ENCODE measurements at regions not wholly inside any gene's neighbourhood (a gene's known extent, or its start where the extent isn't known, plus 50 kb on each side); places are given as distances from the start of the nearest gene placed in this dataset.
"Not testable (repeated sequence)": the region's sequence is repeated elsewhere in the genome, so short reads cannot be mapped to it uniquely, and the experiment has no call there.

DNA sequence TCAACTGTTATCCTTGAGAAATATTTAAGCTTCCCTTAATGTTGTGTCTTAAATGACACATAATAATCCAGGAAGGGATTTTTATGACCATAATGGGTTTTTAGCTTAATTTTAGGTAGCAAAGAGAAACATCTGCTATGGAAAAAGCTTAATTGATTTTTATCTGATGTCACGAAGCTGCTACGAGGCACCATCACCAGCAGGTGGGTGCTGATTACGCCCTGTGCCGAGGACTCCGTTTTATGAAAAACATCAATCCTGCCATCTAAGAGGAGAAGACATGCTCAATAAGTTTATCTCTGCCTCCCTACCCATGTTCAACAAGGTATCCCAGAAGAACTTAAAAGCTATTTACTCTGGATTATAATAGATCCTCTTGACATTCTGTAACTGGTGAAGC lies 280.6 kb upstream of the ZFP42 start:
- no peak for DNase-seq

DNA sequence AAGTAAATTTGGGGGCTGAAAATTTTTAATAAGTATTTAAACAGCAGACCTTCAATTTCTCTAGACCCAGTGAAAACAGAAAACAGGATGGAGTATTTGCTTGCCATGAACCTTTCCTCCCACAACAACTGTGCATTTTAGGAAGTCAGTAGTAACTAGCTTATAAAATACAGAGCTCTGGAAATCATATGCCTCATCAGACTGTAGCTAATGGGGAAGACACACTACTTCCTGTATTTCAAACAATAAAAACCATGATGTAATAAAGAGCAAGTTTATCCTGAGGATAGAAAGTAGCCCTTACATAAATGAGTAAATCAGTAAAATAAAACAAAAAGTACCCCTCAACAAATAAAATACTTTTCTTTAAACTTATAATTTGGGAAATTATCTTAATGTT lies 280.1 kb upstream of the ZFP42 start:
- DNase-seq: no peak

DNA sequence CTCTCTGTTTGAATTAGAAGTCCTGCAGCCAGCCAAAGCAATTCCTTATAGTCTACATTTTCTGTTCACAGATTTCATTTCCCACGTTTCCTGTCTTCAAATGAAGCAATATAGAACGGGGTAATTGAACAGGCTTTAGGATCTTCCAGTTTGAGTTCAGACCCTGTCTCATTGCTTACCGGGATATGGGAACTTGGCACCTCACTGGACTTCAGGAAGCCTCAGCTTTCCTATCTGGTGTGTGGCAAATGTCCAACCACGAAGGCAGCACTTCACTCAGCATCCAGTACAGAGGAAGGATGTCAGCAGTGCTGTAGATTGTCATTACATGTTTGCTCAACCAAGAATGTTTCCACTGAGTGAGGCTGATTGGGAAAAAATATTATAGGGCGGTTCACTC lies 271.1 kb upstream of the ZFP42 start:
- no peak for DNase-seq

DNA sequence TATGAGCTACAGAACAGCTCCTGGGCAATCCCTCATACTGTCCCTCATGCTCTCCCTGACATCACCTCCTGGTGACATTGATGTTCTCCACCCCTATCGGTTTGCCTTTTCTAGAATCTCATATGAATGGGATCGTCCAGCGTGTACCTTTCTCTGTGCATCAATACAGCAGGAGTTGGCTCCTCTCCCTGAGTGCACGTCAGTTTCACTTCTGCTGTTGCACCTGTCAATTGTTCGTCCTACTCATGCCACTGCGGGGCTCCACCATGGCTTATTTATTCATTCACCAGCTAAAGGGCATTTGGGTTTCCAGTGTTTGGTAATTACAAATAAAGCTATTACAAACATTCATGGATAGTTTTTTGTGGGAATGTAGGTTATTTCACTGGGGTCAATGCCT lies 269.1 kb upstream of the ZFP42 start:
- DNase-seq: no peak

DNA sequence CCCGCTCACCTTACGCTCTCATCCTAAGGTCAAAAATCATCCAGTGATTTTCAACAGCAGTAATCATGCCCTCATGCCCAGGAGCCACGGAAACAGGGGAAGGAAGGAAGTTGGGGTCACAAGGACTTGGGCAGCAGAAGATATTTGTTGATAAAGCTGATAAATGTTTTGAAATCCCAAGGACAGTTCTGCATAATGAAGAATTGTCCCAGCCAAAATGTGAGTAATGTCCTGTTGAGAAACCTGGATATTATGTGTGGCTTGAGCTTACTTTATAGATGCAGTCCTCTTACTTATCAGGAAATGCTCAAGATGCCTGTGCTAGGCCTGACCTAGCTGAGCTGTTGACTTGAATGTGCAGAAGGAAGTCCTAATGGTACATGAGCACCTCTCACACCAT lies 263.0 kb upstream of the ZFP42 start:
- no peak for DNase-seq

DNA sequence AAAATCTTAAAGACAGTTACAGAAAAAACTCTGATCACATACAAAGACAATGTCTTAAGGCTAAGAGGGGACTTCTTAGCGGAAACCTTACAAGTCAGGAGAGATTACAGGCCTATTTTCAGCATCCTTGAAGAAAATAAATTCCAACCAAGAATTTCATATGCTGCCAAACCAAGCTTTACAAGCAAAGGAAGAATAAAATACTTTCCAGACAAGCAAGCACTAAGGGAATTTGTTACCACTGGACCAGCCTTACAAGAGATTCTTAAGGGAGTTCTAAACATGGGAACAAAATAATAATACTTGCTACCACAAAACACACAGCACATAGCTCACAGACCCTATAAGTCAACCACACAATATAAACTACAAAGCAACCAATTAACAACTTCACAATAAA lies 255.8 kb upstream of the ZFP42 start:
- DNase-seq: no peak

DNA sequence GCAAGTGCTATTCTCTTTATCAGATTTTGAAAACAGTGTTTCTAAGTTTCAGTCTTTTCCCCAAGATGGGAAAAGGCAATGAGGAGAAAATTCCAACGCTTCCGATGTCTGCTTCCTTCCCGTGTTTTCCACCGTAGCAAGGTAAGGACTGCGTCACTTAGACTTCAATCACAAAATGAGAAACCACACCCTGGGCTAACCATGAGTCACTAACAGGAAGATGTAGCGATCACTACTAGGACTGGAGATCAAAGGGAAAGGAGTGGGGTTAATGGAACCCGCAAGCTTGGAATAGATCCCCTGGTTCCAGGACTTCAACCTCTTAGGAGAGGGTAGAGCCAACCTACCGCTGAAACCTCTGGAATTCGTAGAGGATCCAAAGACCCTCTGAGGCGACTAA lies 250.7 kb upstream of the ZFP42 start:
- no peak for DNase-seq

DNA sequence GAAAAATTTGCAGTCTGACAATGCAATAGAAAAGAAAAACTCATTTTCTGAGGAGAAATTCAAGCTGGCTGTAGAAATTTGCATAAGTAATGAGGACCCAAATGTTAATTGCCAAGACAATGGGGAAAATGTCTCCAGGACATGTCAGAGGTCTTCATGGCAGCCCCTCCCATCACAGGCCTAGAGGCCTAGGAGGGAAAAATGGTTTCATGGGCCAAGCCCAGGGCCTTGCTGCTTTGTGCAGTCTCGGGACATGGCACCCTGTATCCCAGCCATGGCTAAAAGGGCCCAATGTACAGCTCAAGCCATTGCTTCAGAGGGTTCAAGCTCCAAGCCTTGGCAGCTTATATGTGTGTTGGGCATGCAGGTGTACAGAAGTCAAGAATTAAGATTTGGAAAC lies 244.9 kb upstream of the ZFP42 start:
- not testable (repeated sequence) for DNase-seq

DNA sequence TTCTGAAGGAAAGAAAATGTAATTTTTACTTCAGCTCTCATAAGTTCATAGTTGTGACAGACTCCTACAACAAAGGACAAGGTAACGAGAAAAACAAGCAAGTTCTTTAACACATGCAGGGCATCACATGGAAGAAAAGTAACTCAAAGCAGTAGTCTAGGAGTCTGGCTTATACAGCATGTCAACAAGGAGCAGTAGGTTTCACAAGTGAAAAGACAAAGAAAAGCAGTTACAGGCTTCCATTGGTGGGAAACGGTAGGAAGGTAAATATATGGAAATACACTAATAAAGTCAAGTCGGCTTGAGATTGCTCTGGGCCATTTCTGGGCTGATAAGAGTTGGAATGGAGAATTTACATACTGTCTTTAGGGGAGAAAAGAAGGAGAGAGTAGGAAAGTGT lies 228.4 kb upstream of the ZFP42 start:
- no peak for DNase-seq

DNA sequence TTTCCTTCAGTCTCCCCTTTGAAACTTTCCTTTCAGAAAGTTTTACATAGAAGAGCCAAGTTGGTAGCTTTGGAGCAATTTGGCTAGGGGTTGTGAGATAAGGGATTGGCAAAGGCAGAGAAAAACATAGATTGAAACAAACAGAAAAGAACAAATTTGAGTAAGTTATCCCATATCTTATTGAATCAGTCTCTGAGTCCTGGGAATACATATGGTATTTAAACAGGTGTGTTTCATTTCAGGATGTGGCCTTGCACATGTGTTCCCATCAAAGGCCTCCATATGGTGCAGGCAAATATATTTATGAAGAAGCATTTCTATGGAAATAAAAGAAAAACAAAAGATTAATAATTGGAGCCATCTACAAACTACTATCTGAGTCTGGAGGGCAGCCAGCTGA lies 227.9 kb upstream of the ZFP42 start:
- DNase-seq: no peak

DNA sequence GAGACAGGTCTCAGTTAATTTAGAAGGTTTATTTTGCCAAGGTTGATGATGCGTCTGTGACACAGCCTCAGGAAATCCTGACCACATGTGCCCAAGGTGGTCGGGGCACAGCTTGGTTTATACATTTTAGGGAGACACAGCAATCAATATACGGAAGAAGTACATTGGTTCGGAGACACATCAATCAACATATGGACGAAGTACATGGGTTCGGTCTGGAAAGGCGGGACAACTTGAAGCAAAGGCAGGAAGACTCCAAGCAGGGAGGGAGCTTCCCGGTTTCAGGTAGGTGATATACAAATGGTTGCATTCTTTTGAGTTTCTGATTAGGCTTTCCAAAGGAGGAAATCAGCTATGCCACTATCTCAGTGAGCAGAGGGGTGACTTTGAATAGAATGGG lies 225.2 kb upstream of the ZFP42 start:
- no peak for DNase-seq

DNA sequence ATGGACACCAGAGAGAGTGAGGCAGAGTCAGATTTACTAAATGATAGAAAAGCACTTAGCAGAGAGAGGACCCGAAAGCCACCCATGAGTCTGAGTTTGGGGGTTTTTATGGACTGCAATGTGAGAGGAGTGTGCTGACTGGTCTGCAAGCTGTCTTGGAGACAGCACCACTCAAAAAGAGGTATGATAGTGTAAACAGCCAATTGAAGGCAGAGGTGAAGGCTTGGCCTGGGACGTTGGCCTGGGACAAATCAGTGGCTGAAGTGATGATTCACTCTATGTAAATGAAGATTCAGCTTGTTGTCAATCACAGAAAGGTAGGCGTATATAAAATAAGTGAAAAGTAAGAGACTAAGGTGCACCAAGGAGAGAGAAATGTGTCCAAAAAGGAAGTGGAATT lies 217.6 kb upstream of the ZFP42 start:
- no peak for DNase-seq

DNA sequence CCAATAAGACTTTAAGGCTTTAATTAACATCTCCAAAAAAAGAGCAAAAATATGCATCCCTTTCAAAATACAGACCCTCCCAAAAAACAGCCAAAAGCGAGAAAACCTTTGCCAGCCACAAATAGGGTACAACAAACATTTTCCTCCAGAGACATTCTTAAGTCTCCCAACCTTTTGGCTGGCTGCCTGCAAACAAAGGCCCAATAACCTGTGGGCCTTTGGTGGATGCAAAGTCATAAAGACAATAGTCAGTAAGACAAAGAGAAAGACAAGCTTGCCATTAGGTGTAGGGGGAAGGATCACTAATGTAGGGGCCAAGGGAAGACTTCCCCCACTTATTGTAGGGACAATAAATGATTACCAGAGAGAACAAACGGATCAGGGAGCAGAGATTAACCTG lies 215.5 kb upstream of the ZFP42 start:
- no peak for DNase-seq

DNA sequence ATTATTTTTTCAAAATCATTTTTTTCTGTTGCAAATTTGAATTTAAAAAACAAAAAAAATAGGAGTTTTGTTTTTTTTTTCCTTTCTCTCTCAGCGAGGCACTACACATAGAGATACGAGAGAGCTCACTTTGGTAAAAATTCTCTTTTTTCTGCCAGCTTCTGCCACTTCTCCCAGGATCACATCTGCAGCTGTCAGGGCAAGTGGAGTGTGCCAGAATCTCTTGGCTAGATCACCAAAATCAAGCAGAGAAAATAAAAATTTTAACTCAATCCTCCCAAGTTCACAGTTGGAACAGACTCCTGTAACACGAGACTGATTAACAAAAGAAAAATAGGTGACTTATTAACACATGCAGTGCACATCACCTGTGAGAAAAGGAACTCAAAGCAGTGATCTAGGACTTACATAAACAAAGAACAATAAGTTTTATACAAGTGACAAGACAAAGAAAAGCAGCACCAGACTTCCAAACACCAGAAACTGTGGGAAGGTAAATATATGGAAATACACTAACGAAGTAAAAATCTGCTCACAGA lies 213.2 kb upstream of the ZFP42 start:
- DNase-seq: no peak

DNA sequence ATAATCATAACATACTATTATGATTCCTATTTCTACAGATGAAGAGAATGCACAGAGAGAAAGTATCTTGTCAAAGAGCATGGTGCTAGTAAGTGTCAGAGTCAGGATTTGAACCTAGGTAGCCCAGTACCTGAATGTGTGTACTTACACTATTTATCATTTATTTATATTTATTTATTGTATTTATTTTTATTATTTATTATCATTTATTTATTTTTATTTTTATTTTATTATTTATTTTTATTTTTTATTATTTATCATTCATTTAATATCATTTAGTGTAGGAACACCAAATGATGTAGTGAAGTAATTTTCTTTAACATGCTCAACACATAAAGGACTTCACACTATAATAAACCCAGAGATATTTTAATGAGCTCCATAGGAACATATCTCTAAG lies 209.4 kb upstream of the ZFP42 start:
- DNase-seq: no peak

DNA sequence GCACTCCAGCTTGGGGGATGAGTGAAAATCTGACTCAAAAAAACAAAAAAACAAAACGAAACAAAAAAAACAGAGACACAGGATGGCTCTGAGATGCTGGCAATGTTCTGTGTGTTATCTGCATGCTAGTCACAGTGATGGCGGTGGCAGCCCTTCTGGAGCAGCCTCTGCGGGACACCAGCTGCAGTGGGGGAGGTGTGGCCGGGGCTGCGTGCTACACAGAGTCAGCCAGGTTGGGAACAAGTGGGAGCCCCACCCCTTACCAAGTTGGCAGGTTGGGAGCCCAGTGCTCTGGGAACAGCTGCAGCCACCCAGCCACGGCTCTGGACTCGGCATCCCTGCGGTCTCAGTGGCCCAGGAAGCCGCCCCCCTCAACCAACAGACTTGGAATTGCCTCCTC lies 206.5 kb upstream of the ZFP42 start:
- DNase-seq: no peak

DNA sequence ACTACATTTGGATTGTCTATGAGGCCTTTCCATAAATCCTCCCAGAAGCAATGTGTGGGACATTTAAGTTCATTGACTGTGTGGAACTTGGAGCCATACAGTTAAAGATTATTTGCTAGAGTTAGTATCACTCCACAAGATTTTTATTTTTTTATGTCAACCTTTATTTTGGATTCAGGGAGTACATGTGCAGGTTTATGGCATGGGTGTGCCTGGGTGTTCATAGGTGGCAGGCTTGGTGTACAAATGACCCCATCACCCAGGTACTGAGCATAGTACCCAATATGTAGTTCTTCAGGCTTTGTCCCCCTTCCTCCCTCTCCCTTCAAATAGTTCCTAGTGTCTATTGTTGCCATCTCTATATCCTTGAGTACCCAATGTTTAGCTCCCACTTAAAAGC lies 199.8 kb upstream of the ZFP42 start:
- DNase-seq: no peak

DNA sequence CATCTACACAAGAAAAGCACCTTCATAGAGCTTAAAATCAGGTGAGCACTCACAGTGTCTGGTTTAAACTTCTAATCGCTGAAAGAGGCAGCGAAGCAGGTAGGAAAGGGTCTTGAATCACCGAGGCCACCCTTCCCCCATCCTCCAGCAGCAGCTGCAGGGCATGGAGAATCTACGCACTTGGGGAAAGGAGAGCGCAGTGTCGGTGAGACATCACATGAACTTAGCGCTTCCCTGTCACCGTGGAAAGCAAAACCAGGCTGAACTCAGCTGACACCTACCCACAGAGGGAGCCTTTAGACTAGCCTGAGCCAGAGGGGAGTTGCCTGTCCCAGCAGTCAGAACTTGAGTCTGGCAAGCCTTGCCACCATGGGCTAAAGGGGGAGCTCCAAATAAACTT lies 197.2 kb upstream of the ZFP42 start:
- no peak for DNase-seq

DNA sequence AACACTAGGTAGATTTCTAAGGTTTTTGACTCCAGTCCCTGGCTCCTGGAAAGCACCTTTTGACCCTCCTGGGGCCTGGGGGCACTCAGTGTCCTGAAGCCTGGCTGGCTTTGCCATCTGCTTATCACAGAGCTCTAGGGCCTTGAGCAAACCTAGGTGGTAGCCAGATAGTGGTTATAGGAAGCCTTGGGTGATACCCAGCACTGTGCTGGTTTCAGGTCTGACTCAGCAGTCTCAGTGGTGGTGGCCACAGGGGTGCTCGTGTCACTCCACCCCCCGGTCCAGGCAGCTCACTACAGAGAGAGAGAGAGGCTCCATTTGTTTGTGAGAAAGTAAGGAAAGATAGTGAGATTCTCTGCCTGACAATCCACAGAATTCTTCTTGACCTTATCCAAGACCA lies 195.8 kb upstream of the ZFP42 start:
- no peak for DNase-seq

DNA sequence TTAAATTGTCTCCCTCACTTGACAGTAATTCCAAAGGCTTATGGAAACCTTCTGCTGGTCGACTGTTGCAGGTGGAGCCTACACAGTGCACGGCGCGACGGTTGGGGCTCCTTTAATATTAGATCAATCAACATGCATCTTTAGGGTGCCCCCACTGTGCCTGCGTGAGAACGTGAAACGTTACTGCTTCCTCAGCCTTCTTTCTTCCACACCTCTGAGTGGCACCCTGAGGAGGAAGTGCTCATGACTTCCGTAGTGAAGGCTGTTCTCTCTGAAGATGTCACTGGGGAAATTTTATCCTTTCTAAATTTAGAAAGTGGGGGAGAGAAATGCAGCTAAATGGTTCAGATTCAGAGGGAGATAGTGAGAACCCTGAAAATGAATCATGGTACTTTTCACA lies 184.0 kb upstream of the ZFP42 start:
- no peak for DNase-seq

DNA sequence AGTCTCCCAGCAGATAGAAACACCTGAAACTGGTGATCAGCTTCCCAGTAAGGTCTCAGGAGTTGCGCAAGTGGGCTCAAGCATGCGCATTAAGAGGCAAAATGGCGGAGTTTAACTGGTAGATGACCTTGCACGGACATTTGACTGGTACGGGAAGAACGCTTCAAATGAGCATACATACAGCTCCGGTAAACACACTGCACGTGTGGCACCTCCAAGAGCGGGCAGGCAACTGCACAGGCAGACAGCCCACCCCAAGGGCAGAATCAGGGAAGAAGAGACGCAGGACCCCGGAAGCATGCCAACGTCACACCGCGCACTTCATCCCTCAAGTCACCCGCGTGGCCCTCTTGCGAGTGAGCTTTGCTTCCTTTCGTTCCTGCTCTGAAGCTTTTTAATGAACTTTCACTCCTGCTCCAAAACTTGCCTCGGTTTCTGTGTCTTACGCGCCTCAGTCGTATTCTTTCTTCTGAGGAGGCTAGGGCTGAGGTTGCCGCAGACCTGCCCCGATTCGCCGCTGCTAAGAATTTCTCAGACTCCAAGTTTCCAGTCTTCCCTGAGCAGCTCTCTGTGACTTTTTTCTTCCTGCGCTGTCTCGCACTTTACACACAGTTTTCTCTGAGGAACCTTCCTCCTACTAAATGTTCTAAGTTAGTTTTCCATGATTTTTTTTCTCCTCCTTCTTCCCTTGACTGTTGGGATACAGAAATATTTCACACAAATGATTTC lies 180.7 kb upstream of the ZFP42 start:
- DNase-seq: no peak

DNA sequence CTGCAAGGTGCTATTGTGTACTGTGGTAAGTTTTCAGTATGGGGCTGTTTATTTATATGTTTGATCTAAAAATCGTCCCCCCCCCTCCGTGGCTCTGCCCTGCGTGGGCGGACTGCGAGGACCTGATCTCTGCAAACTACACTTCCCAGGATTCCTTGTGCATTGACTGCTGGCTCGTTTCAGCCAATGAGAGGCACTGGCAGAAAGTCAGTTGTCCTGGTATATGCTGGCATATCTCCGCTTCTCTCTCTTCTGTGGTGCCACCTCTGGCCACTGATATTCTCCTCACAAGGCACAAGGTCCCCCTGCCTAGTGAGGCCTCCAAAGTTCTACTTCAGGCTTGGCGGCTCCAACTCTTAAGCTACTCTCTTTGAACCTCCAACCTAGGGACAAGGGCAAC lies 168.8 kb upstream of the ZFP42 start:
- DNase-seq: no peak

DNA sequence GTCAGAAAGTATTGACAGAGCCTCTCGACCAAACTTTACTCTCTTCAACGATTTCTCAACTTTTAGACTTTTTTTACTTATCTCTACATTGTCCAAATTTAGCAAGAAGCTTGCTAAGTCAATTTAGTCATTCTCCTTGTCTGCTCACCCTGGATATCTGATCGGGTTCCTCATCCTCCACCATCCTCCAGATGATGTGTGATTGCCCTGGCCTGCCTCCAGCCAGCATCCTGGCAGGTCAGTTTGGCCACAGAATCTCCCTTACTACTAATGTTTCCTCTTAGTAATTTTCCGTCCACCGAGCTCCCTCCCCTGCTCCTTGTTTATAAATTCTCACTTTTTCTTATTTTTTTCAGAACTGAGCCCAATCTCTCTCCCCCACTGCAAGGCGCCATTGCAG lies 167.9 kb upstream of the ZFP42 start:
- DNase-seq: no peak

DNA sequence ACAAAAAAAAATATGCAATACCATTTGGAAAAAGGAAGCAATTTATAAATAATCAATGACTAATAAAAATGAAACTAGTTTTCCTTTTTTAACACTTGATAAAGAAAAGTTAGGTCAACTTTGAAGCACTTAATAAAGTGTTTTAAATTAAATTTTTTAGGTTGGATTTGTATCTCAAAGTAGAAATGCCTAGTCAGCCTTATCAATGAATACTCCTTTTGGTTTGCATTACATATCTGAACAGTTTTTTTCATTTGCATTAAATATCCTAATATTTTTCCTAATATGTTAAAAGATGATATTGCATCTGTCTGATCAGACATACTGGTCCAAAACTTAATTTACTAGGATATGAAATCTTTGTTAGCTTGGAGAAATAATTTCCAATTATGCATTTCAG lies 155.8 kb upstream of the ZFP42 start:
- no peak for DNase-seq

DNA sequence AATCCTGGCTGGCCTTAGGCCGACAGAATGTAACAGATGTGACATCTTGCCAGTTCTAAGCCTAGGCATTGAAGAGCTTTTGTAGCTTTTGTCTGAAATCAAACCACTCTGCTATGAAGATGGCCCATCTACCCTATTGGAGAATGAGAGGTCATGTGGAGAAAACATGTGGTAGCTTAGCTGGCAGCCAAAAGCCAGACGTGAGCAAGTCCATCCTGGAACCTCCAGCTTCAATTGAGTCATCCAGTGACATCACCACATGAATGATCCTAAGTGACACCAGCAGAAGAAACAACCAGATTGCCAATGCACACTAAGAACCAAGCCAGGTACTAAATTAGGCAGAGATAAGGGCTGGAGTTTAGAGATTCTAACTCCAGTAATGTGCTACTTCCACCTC lies 154.8 kb upstream of the ZFP42 start:
- no peak for DNase-seq

All from NCI-H1105 (cell line).